ENCODE measurements at regions not wholly inside any gene's neighbourhood (a gene's known extent, or its start where the extent isn't known, plus 50 kb on each side); places are given as distances from the start of the nearest gene placed in this dataset.

DNA sequence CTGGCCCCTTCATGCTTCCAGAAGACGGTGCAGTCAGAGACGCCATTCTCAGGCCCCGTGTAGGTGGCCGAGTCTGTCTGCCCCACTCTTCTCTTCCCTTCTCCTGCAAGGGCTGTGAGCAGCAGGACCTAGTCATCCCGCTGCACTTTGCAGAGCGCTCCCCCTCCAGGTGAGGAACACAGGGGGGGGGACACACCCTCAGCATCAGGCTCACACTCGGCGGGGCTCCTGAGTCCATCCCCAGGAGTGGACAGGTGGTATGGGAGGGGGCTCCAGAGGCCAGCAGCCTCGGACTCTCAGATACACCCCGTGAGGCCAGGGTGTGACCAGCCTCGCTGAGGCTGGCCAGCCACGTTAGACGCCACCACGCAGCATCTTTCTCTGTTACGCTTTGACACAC is 460.5 kb upstream of the MYT1L start:
- H3K4me1 Mint-ChIP-seq = peaks cover 31% of the 10 kb centered on the region
- no peak for DNase-seq
- H3K4me3 Mint-ChIP-seq = no peak overlapping the region
- TF ChIP-seq, protein P1, sequence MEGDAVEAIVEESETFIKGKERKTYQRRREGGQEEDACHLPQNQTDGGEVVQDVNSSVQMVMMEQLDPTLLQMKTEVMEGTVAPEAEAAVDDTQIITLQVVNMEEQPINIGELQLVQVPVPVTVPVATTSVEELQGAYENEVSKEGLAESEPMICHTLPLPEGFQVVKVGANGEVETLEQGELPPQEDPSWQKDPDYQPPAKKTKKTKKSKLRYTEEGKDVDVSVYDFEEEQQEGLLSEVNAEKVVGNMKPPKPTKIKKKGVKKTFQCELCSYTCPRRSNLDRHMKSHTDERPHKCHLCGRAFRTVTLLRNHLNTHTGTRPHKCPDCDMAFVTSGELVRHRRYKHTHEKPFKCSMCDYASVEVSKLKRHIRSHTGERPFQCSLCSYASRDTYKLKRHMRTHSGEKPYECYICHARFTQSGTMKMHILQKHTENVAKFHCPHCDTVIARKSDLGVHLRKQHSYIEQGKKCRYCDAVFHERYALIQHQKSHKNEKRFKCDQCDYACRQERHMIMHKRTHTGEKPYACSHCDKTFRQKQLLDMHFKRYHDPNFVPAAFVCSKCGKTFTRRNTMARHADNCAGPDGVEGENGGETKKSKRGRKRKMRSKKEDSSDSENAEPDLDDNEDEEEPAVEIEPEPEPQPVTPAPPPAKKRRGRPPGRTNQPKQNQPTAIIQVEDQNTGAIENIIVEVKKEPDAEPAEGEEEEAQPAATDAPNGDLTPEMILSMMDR (IDR thresholded peaks at IDR 0.05) = no peak
- H3K9me3 Mint-ChIP-seq = peaks cover 8% of the 10 kb centered on the region
- no peaks in the 10 kb centered on the region for H3K36me3 Mint-ChIP-seq (ENCODE audit: low read depth)
- peaks cover 18% of the 10 kb centered on the region for H3K27me3 Mint-ChIP-seq (ENCODE audit: low read depth, poor library complexity)
- no peak overlapping the region for H3K27ac Mint-ChIP-seq

DNA sequence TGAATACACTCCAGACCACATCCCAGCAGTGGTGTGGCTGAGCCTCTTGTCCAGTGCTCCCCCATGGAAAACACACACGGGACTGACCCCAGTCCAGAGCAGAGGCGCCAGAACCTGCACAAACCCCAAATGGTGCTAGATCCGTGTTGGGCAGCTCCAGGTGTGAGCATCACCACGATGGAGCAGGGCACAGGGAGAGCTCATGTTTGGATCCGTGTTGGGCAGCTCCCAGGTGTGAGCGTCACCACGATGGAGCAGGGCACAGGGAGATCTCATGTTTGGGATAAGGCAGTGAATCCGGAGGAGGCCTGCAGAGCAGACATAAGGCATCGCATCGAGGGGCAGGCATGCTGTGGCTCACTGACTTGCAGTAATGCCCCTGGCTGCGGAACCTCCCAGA is 460.0 kb upstream of the MYT1L start:
- DNase-seq = no peak
- Mint-ChIP-seq H3K27ac (no peak overlapping the region), H3K4me1 (peaks cover 31% of the 10 kb centered on the region), H3K4me3 (no peak overlapping the region), H3K36me3 (ENCODE audit: low read depth) (no peaks in the 10 kb centered on the region), H3K9me3 (peaks cover 8% of the 10 kb centered on the region), H3K27me3 (ENCODE audit: low read depth, poor library complexity) (peaks cover 17% of the 10 kb centered on the region)
- TF ChIP-seq, protein P1 (IDR thresholded peaks at IDR 0.05) = no peak

DNA sequence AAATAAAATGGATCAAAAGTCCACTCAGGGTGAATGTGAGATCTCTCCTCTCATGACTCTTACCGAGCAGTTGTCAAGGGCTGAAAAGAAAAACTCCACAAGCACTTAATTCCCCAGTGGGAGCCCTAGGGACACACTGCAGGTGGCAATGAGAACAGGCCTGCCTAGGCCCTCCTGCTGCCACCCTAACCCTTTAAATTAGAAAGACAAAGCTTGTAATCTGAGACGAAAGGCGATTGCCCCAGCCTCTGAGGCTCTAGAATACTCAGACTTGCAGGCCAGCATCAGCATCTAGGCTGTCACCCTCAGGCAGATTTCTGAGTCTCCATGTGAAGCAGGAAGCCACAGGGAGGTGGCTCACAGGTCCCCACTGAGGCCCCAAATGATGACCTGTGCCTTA is 457.0 kb upstream of the MYT1L start:
- TF ChIP-seq, protein P1 (IDR thresholded peaks at IDR 0.05) = no peak
- H3K36me3 Mint-ChIP-seq (ENCODE audit: low read depth) = no peaks in the 10 kb centered on the region
- H3K27me3 Mint-ChIP-seq (ENCODE audit: low read depth, poor library complexity) = peaks cover 17% of the 10 kb centered on the region
- peak; percentile 19 for DNase-seq
- peak overlapping the region; percentile 12 for H3K27ac Mint-ChIP-seq
- H3K4me3 Mint-ChIP-seq = no peak overlapping the region
- peaks cover 25% of the 10 kb centered on the region for H3K4me1 Mint-ChIP-seq
- H3K9me3 Mint-ChIP-seq = no peaks in the 10 kb centered on the region

DNA sequence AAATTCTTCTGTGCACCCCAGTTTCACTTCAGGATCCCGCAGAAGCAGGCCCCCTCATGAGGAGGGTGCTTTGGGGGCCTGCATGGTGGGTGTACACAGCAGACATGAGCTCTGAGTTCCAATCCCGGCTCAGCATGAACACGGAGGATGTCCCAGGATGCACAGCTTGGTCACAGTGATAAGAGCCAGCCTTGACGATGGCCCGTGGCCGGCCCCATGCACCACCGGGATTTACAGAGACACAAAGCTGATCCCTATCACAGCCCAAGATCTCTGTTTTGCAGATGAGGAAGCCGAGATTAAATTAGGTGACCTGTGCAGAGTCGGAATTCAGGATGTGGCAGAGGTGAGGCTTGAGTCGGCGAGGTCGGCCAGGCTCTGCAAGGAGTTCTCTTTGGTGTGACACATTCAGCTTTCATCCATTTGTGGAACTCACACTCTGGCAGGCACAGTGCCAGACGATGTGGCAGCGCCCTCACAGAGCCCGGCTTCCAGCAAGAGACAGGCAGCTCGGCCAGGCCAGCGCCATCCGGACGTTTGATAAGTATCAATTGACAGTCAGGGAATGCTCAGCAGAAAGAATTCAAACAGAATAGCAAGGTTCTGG is 456.3 kb upstream of the MYT1L start:
- no peak overlapping the region for H3K27ac Mint-ChIP-seq

DNA sequence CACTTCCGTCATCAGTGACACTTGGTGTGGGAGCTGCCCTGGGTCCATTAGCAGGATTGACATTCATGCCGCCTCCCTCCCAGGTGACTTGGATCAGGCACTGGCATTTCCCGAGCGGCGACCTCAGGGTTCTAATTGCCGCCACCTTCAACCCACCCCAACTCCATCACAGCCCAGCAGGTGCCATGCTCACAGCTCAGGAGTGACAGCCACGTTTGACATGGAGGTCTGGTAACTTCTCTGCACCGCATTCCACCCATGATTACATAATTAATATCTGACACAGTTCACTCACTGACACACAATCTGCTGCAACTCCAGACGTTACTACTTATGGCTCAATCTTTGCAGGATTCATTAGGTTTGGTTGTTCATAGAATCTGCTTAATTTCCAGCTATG is 450.9 kb upstream of the MYT1L start:
- TF ChIP-seq, protein P1 (IDR thresholded peaks at IDR 0.05) = no peak
- Mint-ChIP-seq H3K9me3 (peaks cover 31% of the 10 kb centered on the region), H3K27me3 (ENCODE audit: low read depth, poor library complexity) (peaks cover 19% of the 10 kb centered on the region), H3K36me3 (ENCODE audit: low read depth) (no peaks in the 10 kb centered on the region), H3K4me3 (no peak overlapping the region), H3K4me1 (no peaks in the 10 kb centered on the region), H3K27ac (no peak overlapping the region)
- no peak for DNase-seq

More for the DNA sequence above, 456.3 kb upstream of the MYT1L start:
- TF ChIP-seq, protein P1 (IDR thresholded peaks at IDR 0.05) = no peak
- no peak for DNase-seq
- no peak overlapping the region for H3K4me3 Mint-ChIP-seq
- no peaks in the 10 kb centered on the region for H3K36me3 Mint-ChIP-seq (ENCODE audit: low read depth)
- H3K9me3 Mint-ChIP-seq = no peaks in the 10 kb centered on the region
- peaks cover 24% of the 10 kb centered on the region for H3K27me3 Mint-ChIP-seq (ENCODE audit: low read depth, poor library complexity)
- peaks cover 25% of the 10 kb centered on the region for H3K4me1 Mint-ChIP-seq

DNA sequence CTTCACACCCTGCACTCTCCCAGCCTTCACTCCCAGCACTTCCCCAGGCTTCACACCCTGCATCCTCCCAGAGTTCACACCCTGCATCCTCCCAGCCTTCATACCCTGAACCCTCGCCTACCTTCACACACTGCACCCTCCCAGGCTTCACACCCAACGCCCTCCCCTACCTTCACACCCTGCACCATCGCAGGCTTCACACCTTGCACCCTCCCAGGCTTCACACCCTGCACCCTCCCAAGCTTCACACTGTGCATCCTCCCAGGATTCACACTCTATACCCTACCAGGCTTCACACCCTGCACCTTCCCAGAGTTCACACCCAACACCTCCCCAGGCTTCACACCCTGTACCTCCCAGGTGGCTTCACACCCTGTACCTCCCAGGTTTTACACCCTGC is 448.7 kb upstream of the MYT1L start:
- no peaks in the 10 kb centered on the region for H3K4me1 Mint-ChIP-seq
- no peaks in the 10 kb centered on the region for H3K36me3 Mint-ChIP-seq (ENCODE audit: low read depth)
- H3K9me3 Mint-ChIP-seq = peaks cover 35% of the 10 kb centered on the region
- DNase-seq = no peak
- no peak overlapping the region for H3K4me3 Mint-ChIP-seq
- TF ChIP-seq, protein P1 (IDR thresholded peaks at IDR 0.05) = no peak
- peaks cover 18% of the 10 kb centered on the region for H3K27me3 Mint-ChIP-seq (ENCODE audit: low read depth, poor library complexity)
- no peak overlapping the region for H3K27ac Mint-ChIP-seq

Measured in nephron progenitor cell (in vitro differentiated cells).